ENCODE measurements at regions not wholly inside any gene's neighbourhood (a gene's known extent, or its start where the extent isn't known, plus 50 kb on each side); places are given as distances from the start of the nearest gene placed in this dataset.
A peak's percentile ranks its signal among the peaks of the same experiment; 100 is the strongest.

DNA sequence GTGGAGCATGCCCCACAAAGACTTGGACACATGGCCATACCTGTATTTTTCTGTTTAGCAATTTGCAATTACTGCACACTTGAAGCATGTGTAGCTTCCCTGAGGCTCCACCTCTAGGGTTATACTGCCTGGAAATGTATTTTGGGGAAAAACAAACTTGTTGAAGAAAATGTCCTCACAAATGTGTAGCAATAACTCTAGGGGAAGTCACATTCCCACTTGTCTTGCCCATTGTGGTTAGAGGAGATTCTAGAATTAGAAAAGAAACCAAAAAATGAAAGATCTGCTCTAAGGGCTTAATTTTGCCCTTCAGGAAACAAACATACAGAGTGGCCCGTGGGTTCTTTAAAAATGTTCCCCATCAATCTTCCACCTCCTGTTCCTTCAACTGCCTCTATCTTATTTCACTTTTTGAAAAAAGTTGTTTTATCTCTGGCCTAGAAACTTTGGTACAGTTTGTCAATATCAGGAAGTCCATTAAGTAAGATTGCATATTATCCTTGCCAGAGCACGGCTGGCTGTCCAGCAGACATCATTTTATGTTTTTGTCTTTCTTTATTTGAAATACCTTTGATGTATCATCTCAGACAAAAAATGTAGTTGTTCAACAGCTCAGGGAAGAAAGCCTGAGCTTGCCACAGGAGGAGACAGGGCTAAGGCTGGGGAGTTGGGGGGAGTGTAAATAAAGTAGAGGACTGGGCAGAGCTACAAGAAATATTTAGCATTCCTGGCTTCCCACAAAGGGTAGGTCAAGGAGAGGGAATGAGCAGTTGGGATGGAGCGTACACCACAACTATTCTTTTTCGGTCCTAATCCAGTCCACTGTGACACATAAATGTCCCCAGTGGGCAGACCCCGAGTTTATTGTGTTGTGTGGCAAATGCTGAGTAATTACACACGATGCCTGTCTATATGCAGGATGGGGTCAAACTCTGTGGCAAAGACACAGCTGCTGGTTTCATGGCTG lies 96.8 kb upstream of the CDC42EP3 start:
- H3K9me3 ChIP-seq = no peaks in the 10 kb centered on the region
- DNase-seq = peak in 2 of 5 donors; percentile 18 to 29
- peaks cover 0 to 55% (median 11%) of the 10 kb centered on the region in 12 donors for H3K4me1 ChIP-seq
- ATAC-seq = peak; percentile 66 to 93 (median 85)
- H3K27me3 ChIP-seq = no peaks in the 10 kb centered on the region
- H3K27ac ChIP-seq = peak overlapping the region in 8 of 12 donors; percentile 28 to 66 (median 60)
- 29 to 46% (median 38%) methylated on average over 6 of the region's 6 CpGs for WGBS, 4 donors
- TF ChIP-seq POLR2A (IDR thresholded peaks at IDR 0.05) = no peak
- TF ChIP-seq, protein P1, sequence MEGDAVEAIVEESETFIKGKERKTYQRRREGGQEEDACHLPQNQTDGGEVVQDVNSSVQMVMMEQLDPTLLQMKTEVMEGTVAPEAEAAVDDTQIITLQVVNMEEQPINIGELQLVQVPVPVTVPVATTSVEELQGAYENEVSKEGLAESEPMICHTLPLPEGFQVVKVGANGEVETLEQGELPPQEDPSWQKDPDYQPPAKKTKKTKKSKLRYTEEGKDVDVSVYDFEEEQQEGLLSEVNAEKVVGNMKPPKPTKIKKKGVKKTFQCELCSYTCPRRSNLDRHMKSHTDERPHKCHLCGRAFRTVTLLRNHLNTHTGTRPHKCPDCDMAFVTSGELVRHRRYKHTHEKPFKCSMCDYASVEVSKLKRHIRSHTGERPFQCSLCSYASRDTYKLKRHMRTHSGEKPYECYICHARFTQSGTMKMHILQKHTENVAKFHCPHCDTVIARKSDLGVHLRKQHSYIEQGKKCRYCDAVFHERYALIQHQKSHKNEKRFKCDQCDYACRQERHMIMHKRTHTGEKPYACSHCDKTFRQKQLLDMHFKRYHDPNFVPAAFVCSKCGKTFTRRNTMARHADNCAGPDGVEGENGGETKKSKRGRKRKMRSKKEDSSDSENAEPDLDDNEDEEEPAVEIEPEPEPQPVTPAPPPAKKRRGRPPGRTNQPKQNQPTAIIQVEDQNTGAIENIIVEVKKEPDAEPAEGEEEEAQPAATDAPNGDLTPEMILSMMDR (IDR thresholded peaks at IDR 0.05) = no peak
- no peak overlapping the region for H3K4me3 ChIP-seq
- intact Hi-C loops (cut with DNase I) = no loop called here
- H3K36me3 ChIP-seq = no peaks in the 10 kb centered on the region

- Histone ChIP-seq H3K4me3 (no peak overlapping the region), H3K4me1 (peaks cover 0 to 50% (median 11%) of the 10 kb centered on the region in 12 donors), H3K27ac (peak overlapping the region in 1 of 12 donors; percentile 66), H3K9me3 (no peaks in the 10 kb centered on the region), H3K27me3 (no peaks in the 10 kb centered on the region), H3K36me3 (no peaks in the 10 kb centered on the region)
- DNase-seq = no peak
- no peak for ATAC-seq
- intact Hi-C loops (cut with DNase I) = no loop called here
- no peak for TF ChIP-seq POLR2A (IDR thresholded peaks at IDR 0.05)
- TF ChIP-seq, protein P1 (IDR thresholded peaks at IDR 0.05) = no peak
- WGBS, 4 donors = 91 to 97% (median 94%) methylated on average over 3 of the region's 3 CpGs
Observed at GRCh38 chr2:37769551-37769950, 98.1 kb upstream of the CDC42EP3 start.

GRCh38 chr2:37770797-37771196 lies 99.4 kb upstream of the CDC42EP3 start:
- Histone ChIP-seq H3K36me3 (no peaks in the 10 kb centered on the region), H3K4me3 (no peak overlapping the region), H3K9me3 (no peaks in the 10 kb centered on the region), H3K27me3 (no peaks in the 10 kb centered on the region), H3K27ac (peak overlapping the region in 1 of 12 donors; percentile 64), H3K4me1 (peaks cover 0 to 47% (median 13%) of the 10 kb centered on the region in 12 donors)
- intact Hi-C loops (cut with DNase I) = loop anchor here in 1 of 10 donors (10.0 kb wide), 1 partner anchor 96 kb away; the partner anchor contains the start of gene CDC42EP3
- ATAC-seq = no peak
- WGBS, 4 donors = 77 to 88% (median 81%) methylated on average over 2 of the region's 2 CpGs
- no peak for TF ChIP-seq POLR2A (IDR thresholded peaks at IDR 0.05)
- TF ChIP-seq, protein P1 (IDR thresholded peaks at IDR 0.05) = no peak
- no peak for DNase-seq

- intact Hi-C loops (cut with DNase I) = loop anchor here in 1 of 10 donors (10.0 kb wide), 1 partner anchor 97 kb away; the partner anchor contains the start of gene CDC42EP3
- H3K4me3 ChIP-seq = no peak overlapping the region
- peaks cover 0 to 43% (median 16%) of the 10 kb centered on the region in 12 donors for H3K4me1 ChIP-seq
- no peak for TF ChIP-seq POLR2A (IDR thresholded peaks at IDR 0.05)
- TF ChIP-seq, protein P1 (IDR thresholded peaks at IDR 0.05) = no peak
- H3K27ac ChIP-seq = peak overlapping the region in 1 of 12 donors; percentile 64
- H3K27me3 ChIP-seq = no peaks in the 10 kb centered on the region
- no peaks in the 10 kb centered on the region for H3K9me3 ChIP-seq
- ATAC-seq (no peak), DNase-seq (no peak)
- H3K36me3 ChIP-seq = no peaks in the 10 kb centered on the region
- WGBS, 4 donors = 58 to 82% (median 73%) methylated on average over 3 of the region's 3 CpGs
Observed at GRCh38 chr2:37771600-37772088, 100.2 kb upstream of the CDC42EP3 start.
